ENCODE measurements at regions not wholly inside any gene's neighbourhood (a gene's known extent, or its start where the extent isn't known, plus 50 kb on each side); places are given as distances from the start of the nearest gene placed in this dataset.

DNA sequence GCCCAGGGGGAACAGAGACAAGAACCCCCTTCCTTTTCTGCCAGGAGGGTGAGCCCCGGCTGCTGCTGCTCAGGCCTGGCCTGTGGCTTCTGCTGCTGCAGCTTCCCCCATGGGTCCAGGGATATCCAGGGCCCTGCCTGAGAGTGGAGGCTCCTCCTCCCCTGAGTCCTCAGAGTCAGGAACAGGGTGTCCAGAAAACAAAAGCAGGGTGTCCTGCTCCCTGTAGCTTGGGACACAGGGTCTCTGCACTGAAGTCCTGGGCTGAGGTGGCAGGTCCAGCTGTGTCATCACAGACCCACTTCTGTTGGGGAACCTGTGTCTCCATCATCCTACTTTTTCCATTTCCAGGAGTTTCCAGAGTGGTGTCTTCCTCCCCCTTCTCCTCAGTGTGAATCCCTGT is 76.1 kb downstream of the ZNF280B start:
- TF ChIP-seq POLR2A (IDR thresholded peaks at IDR 0.05; ENCODE audit: low read depth, low read length), result no peak
- FAIRE-seq (no peak), DNase-seq (ENCODE audit: insufficient read length, low spot score) (no peak)

GRCh38 chr22:22432937-22433336 is 75.6 kb downstream of the ZNF280B start:
- no peak for TF ChIP-seq POLR2A (IDR thresholded peaks at IDR 0.05; ENCODE audit: low read depth, low read length)
- no peak for FAIRE-seq

GRCh38 chr22:22433770-22434169 is 74.8 kb downstream of the ZNF280B start:
- no peak for DNase-seq (ENCODE audit: insufficient read length, low spot score)
- no peak for TF ChIP-seq POLR2A (IDR thresholded peaks at IDR 0.05; ENCODE audit: low read depth, low read length)
- no peak for FAIRE-seq

More at GRCh38 chr22:22432937-22433336, 75.6 kb downstream of the ZNF280B start:
- no peak for DNase-seq (ENCODE audit: insufficient read length, low spot score)
